NCI-H2227 (cell line): ENCODE measurements at regions not wholly inside any gene's neighbourhood (a gene's known extent, or its start where the extent isn't known, plus 50 kb on each side); places are given as distances from the start of the nearest gene placed in this dataset.
"Not testable (repeated sequence)": the region's sequence is repeated elsewhere in the genome, so short reads cannot be mapped to it uniquely, and the experiment has no call there.

Experiments used
- DNase-seq: peaks from one replicate; lab custom pipeline; 2025; ENCODE audit not compliant: unreplicated experiment; lab: John Stamatoyannopoulos, UW

- DNase-seq, result no peak
Observed at GRCh38 chr1:57612833-57613232, 189.0 kb upstream of the DAB1 start.

DNA sequence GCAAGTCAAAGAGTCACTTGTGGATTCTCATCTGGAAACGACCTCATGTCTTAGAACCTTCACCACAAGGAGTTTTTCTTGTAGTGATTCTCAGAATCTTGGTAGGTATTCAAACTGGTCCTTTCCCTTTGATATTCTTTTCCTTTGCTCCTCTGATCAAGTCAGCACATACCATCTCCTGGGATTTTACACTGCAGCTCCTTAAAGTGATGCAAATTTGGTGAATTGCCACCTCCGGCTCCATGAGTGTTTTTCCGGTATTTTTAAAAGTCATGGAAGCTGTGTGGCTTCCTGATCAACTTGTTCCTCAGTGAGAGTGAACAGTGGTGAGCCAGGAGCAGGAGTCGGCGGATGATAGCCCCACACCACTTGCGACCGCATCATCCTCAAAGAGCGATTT, 182.1 kb upstream of the DAB1 start:
- DNase-seq, result no peak

DNA sequence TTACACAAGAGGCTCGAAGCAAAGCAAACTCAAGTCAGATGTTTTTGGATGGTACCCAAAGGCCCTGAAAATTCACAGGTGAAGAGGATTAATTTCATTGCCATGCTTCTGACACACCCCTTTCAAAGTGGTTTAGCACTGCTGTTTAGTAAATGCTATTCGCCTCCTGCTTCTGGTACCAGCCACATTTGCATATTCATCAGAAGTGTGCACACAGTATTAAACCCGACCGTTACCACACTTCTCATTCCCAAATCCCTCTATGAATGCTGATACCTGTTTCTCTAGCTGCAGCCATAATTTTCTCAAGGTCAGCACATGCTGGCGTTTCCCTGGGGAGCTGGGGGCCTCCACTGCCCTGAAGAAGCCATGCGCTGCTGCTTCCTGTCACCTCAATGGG, 179.8 kb upstream of the DAB1 start:
- no peak for DNase-seq

GRCh38 chr1:57600424-57600823, 176.6 kb upstream of the DAB1 start:
- no peak for DNase-seq

GRCh38 chr1:57599236-57599994, 175.6 kb upstream of the DAB1 start:
- DNase-seq, result no peak

- no peak for DNase-seq
Observed at GRCh38 chr1:57597036-57597435, 173.2 kb upstream of the DAB1 start.

- DNase-seq, result no peak
Observed at GRCh38 chr1:57594002-57594401, 170.1 kb upstream of the DAB1 start.

DNA sequence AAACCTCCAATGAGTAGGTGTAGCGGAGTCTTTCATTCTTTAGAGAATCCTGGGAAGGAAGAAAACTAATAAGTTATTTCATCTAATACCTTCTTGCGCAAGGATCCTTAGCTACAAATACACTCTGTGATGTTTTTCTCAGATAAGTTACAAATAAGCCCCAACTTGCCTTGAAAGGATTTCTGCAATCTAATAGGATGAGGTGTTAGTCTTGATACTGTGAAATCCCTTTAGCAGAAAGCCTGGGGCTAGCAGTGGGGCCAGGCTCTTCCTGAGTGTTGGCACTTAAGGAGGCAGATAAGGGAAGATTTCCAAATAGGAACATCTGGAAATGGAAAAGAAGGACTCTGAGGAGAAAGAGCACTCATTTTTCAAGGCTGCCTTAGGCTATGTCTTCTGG, 168.0 kb upstream of the DAB1 start:
- no peak for DNase-seq

DNA sequence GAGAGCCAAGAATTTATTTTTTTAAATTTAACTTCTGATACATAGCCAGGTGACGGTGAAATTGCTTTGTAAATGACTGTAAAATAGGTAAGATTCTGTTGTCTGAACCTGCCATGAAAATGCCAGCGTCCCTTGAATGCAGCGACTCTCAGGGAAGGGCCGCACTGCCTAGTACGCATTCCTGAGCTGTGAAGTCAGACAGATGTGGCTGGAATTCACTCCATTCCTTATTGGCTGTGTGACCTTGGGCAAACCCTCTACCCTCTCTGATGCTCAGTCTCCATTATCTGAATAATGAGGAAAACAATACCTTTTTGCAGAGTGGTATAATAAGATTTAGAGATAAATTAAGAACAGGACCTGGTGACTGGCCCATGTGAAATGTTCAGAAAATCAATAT, 167.1 kb upstream of the DAB1 start:
- DNase-seq, result no peak

DNA sequence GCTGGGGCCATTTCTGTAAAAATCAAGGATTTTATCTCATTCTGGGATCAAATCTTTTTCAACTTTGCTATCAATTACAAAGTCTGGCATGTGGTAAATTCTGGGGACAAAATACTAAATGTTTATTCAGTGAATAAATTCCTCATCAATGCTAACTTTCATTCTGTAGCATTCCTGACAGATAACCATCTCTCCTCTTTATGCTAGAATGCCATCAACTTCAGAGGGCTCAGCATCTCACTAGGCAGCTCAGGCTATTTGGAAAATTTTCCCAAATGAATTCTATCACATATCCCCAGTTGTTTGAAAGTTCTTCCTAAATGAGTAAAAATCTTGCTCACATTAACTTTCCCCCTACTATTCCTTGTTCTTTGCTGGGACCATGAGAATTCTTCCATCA, 163.0 kb upstream of the DAB1 start:
- DNase-seq, result no peak

DNA sequence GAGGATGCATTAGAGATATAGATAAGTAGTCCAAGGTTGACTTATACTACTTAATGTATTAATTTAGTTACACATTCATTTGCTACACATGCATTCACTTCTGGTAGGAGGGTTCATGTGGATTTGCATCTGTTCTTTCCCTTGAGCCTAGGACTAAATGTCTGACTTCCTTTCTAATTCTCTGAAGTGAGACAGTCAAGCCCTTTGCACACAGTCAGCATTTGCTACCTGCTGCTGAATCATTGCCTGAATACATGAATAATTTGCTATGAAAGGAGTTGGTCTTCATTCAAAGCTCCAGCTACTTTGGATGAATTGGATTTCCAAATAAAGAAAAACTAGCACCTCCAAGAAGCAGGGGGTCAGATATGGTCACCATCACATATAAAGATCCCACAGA, 154.8 kb upstream of the DAB1 start:
- DNase-seq, result no peak

GRCh38 chr1:57578099-57578498, 154.2 kb upstream of the DAB1 start:
- DNase-seq, result no peak

- no peak for DNase-seq
Observed at GRCh38 chr1:57576756-57577155, 152.9 kb upstream of the DAB1 start.

DNA sequence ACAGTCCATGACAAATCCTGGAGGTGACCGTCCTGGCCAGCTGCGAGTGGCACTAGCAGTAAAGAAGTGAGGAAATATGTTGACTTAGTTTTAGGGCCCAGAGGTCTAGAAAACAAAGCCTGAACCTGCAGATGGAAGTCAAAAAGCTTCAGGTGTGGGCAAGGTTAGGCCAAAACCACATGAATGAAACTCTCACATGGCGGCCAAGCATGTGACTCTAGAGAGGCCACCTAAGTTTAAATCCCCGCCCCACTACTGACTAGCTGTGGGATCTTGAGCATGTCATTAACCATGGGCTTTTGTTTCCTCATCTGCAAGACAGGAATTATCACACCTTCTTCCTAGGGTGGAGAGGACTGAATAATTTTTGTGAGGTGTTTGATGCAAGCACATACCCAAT, 148.2 kb upstream of the DAB1 start:
- no peak for DNase-seq

- not testable (repeated sequence) for DNase-seq
Observed at GRCh38 chr1:57558066-57558465, 134.2 kb upstream of the DAB1 start.

- no peak for DNase-seq
Observed at GRCh38 chr1:57553666-57554065, 129.8 kb upstream of the DAB1 start.

- no peak for DNase-seq
Observed at GRCh38 chr1:57551476-57551875, 127.6 kb upstream of the DAB1 start.

DNA sequence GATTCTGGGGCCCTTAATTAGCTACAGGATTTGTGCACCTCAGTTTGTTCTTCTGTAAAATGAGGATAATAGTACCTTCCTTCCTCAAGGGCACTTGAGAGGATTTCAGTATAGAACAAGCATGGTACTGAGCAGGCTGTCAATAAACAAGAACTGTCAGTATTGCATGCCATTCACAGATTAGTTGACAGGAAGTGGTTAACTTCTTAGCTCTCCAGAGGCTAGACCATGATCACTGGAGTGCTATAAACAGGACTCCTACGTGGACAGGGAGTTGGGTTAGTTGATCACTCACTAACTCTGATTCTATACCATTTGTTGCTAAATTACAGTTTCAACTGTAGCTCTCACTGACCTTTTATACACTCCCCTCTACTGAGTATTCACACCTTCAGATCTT, 126.2 kb upstream of the DAB1 start:
- DNase-seq, result no peak

GRCh38 chr1:57549300-57549699, 125.4 kb upstream of the DAB1 start:
- no peak for DNase-seq

- no peak for DNase-seq
Observed at GRCh38 chr1:57546549-57547330, 122.9 kb upstream of the DAB1 start.

- no peak for DNase-seq
Observed at GRCh38 chr1:57544345-57544744, 120.5 kb upstream of the DAB1 start.

- DNase-seq, result no peak
Observed at GRCh38 chr1:57536749-57537423, 113.0 kb upstream of the DAB1 start.
